Right ventricle myocardium superior (tissue), 1 donor: ENCODE measurements at regions not wholly inside any gene's neighbourhood (a gene's known extent, or its start where the extent isn't known, plus 50 kb on each side); places are given as distances from the start of the nearest gene placed in this dataset.
A peak's percentile ranks its signal among the peaks of the same experiment; 100 is the strongest.

Source experiments
- ATAC-seq: fragments of 200-7000 bp; cut with Tn5 transposase; one replicate; pipeline ENCODE4 v1.9.1; 2020; ENCODE audit warnings: mild to moderate bottlenecking; ENCODE audit not compliant: poor library complexity
- DNase-seq: peaks from one replicate; pipeline ENCODE4 v3.0.0-alpha.2; 2020
- intact Hi-C: fragments of 100-400 bp; cut with DNase I; formaldehyde crosslinking; loops from one replicate; pipeline ENCODE4 v1.11.2; 2022
- donor health status: DM: no; HTN: yes; CAD: no; lungs with severe emphysema.

- DNase-seq = no peak
- no peak for ATAC-seq
- intact Hi-C loops = no loop called here
These were observed 216.6 kb upstream of the UMPS start for GRCh38 chr3:124513610-124513997.

DNA sequence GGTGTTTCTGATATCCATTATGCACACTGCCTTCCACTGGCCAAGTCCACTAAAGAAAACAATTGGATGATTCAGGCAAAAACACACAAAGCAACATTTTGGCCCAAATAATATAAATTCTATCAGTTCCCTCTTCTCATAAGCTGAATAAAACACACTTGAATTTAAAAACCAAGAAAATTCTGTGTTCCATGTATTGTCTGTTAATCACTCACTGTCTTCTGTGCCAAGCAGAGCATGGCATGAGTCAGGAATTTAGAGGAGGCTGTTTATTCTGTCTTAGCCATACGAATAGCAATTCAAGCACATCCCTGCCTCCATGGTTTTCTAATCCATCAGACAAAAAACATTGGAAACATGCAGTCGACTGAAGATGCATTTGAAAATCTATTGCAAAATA, 215.6 kb upstream of the UMPS start:
- DNase-seq (no peak), ATAC-seq (no peak)
- intact Hi-C loops = no loop called here

DNA sequence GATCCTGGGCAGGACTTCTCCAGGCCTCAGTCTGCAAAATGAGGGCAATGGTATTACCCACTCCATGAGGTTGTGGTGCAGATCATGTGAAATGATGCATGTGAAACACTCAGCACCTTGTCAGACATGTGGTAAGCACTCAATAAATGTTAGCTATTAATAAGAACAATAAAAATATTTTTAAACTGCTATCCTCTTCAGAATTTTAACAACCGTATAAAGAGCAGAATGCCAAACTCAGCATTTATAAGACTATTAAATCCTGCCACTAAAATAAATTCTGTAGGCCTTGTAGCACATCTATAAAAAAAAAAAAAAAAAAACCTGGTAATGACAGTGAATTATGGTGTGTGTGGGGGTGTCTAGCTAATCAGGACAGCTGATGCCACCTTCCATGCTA, 213.9 kb upstream of the UMPS start:
- ATAC-seq = no peak
- intact Hi-C loops = no loop called here
- DNase-seq = no peak

DNA sequence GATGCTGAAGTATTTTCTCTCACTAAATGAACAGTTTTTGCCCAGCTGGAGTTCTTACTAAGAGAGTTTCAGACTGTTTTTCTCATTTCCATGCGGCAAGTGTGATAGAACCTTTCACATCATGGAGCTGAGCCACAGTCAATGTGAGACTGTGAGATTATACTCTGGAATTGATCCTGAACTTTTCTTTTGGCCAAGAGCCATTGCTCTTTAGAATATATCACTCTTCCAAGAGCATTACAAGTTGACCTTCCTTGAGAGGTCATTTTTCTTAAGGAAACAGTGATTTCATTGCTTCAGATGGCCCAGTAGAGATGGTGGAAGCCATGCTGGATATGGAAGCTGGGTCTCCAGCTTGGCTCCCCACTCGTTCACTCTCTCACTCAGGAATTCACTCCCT, 212.9 kb upstream of the UMPS start:
- intact Hi-C loops = no loop called here
- no peak for ATAC-seq
- no peak for DNase-seq

DNA sequence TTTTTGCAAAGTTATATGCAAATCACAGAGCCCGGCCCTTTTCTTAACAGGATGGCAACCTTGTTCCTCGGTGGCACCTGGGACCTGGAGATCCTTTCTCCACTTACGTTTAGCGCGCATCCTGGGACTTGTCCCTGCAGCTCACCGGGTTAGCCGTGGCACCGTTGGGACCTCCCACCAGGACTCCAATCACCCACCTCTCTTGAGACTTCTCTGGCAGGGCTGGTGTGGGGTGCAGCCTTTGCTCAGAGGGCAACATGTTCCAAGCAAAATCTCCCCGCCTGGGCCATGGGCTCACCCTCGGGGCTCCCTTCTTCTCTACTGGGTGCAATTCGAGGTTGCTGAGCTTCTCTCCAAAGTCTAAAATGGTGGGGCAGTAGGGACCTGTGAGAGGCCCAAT, 211.9 kb upstream of the UMPS start:
- intact Hi-C loops = no loop called here
- DNase-seq = no peak
- ATAC-seq = no peak

DNA sequence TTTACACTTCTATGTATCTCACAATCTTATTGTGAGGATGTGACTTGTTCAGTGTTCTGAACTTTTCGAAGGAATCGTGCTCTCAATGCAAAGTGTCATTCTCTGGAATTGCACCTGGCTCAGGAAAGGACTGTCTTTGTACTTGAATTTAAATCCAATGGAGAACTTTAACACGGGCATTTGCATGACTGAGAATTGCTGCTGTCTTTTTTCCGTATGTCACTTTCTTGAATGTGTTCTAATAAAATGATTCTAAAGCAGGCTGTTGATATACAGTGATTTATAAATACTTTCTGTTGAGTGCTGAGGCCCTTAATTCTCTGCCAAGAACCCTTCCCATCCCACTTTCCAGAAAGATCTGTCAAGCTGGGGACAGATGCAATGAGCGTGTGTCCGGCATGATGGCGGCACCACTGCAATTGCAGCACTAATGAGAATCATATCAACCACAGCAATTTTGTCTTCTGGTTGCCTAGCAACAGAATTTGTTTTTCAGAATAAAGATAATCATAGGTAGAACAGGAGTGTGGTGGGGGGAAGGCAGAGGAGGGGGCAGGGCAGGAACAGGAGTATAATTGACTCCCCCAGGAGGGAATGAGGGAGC, 210.6 kb upstream of the UMPS start:
- no peak for ATAC-seq
- no peak for DNase-seq
- intact Hi-C loops = no loop called here

DNA sequence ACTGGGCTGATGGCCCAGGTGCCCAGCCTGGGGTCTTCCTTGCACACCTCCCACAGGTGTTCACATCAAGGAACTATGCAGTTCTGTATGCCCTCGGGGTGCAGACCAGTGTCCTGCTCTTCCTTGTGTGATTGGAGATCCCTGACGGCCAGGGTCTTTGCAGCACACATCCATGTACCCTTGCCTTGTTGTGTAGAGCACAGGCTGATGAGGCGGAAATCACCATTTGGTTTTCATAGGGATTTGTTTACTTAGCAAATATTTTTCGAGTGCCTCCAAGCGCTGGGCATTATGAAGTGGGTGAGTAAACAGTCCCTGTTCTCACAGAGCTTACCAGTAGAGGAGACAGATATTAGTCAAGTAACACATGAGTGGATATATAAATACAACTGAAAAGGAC, 209.3 kb upstream of the UMPS start:
- no peak for DNase-seq
- no peak for ATAC-seq
- intact Hi-C loops = no loop called here

DNA sequence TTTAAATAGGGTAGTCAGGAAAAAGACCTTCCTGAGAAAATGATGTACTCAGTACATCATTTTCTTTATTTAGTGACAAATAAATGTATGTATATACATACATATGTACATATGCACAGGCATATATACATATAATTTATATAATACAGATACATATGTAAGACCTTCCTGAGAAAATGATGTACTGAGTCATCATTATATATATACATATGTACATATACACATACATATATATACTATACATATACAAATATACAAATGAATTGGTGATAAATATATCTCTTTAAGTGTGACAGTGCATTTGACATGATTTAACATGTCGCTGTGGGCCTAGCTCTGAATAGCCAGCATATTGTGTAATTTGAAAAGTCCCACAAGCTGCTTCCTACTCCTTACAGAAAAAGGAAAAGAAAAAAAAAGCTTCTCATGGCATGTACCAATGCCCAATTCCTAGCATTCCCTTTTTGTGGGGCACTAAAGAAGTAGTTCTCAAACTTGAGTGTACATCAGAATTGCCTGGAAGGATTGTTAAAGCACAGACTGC, 208.1 kb upstream of the UMPS start:
- intact Hi-C loops = no loop called here
- ATAC-seq = no peak
- DNase-seq = no peak

GRCh38 chr3:124526601-124527000, 203.7 kb upstream of the UMPS start:
- no peak for ATAC-seq
- intact Hi-C loops = no loop called here
- no peak for DNase-seq

DNA sequence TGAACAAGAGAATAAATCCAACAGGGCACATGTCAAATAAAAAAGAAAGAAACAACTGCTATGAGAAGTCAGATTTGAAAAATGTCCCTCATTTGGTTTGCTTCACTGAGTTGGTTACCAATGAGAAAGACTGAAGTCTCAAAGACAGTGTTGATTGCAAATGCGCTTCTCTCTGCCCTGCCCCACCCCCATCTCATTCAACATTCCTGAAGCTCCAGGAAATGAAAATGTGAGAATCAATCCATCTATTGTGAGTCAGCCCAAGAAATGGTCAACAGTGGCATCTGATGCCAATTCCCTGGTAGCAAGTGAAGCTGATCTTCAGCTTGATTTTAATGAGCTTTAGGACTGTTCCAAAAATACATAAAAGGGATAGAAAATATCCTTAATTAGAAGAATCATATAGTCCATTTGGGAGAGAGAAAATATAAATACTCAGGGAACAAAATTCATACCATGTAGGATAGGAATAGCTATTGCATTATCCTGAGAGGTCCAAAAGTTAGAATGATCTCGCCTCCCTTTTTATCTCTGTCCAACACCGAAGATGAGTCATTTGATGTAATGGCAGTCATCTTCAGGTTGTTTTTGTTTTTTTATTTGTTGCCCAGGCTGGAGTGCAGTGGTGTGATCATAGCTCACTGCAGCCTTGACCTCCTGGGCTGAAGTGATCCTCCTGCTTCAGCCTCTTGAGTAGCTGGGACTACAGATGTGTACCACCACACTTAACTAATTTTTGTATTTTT, 200.3 kb upstream of the UMPS start:
- ATAC-seq = no peak
- intact Hi-C loops = no loop called here

GRCh38 chr3:124530916-124531315, 199.3 kb upstream of the UMPS start:
- ATAC-seq = no peak
- intact Hi-C loops = no loop called here
- no peak for DNase-seq

More for the DNA sequence above, 200.3 kb upstream of the UMPS start:
- no peak for DNase-seq

GRCh38 chr3:124532071-124532470, 198.2 kb upstream of the UMPS start:
- intact Hi-C loops = no loop called here
- ATAC-seq (no peak), DNase-seq (no peak)

DNA sequence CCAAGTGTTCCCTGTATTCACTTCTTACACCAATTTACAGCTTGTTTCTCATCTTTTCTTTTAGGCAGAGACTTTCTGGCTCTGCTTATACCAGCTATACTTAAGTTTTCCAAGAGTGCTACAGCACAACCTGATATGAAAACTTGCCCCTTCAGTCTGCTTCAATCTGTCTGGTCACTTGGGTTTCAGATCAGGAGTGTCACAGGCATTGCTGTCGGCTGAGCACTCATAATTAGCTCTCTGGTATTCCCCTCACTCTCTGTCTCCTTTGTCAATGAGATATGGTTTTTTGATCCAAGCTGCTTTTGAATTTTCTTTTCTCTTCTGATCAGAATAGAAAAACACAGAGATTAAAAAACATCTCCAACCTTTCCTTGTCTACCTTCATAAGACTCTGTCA, 194.9 kb upstream of the UMPS start:
- DNase-seq (no peak), ATAC-seq (no peak)
- intact Hi-C loops = no loop called here

- DNase-seq (no peak), ATAC-seq (peak; percentile 87)
- intact Hi-C loops = no loop called here
These were observed 189.6 kb upstream of the UMPS start for GRCh38 chr3:124540550-124541211.

- no peak for ATAC-seq
- no peak for DNase-seq
- intact Hi-C loops = no loop called here
These were observed 187.9 kb upstream of the UMPS start for GRCh38 chr3:124542214-124542869.

DNA sequence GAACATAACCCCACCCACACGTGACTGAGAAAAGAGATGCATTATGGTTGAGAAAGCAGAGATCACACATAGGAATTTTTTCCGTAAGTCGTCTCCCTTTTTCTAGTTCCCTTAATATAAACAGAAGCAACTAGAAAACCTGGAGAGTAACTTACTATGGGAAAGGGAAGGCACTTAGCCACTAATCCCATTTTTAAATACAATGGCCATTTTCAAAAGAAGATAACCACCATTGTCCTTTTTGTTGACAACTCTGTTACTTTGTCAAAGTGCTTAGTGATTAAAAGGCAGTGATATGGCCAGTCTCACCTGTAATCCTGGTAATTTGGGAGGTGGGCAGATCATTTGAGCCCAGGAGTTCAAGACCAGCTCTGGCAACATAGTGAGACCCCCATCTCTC, 184.4 kb upstream of the UMPS start:
- no peak for DNase-seq
- intact Hi-C loops = no loop called here
- ATAC-seq = no peak

GRCh38 chr3:124552224-124552623, 178.0 kb upstream of the UMPS start:
- intact Hi-C loops = loop anchor here (5.0 kb wide), 2 partner anchors 60 to 200 kb away; no protein-coding TSS in a partner anchor
- DNase-seq (no peak), ATAC-seq (peak; percentile 74)

DNA sequence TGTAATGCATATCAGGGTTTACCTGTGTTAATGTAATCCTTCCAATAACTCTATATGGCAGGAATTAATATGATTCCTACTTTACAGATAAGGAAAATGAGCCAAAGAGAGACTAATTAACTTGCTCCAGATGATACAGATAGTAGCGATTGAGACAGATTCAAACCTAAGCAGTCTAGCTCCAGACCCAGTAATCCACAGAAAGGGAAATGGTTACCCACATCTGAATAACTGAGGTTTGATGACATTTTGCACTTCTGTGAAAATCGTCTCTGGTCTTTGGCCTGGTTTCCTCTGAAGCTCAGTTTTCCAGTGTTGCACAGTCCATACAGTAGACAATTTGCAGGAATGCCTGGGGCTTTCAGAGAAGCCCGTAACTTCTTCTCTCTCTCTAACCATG, 177.1 kb upstream of the UMPS start:
- intact Hi-C loops = loop anchor here (5.0 kb wide), 2 partner anchors 61 to 201 kb away; no protein-coding TSS in a partner anchor
- DNase-seq (no peak), ATAC-seq (no peak)

DNA sequence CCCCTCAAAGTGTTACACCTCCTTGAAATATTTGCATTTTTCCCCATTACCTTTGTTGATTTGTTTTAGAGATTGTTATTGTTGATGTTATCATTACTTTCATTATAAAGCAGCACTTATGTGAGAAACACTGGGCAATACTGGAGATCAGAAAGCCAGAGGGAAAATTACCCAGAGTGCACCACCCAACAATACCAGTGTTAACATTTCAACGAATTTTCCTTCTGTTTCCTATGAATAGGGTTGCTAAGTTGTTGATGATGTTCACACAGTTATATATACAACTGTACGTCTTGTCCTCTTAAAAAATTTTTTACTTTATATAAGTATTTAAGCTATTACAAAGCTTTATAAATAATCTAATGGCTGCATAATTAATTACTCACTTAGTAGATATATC, 173.6 kb upstream of the UMPS start:
- DNase-seq (no peak), ATAC-seq (no peak)
- intact Hi-C loops = no loop called here
